Large intestine (tissue), 3 donors: ENCODE measurements at regions not wholly inside any gene's neighbourhood (a gene's known extent, or its start where the extent isn't known, plus 50 kb on each side); places are given as distances from the start of the nearest gene placed in this dataset.
"Not testable (repeated sequence)": the region's sequence is repeated elsewhere in the genome, so short reads cannot be mapped to it uniquely, and the experiment has no call there.

Experiments used
- DNase-seq, 2 donors: peaks; one replicate each; pipeline versions ENCODE4 v3.0.0 to v3.0.0-alpha.2; 2013
- H3K27ac ChIP-seq: one replicate; pipeline ENCODE4 v1.5.1; 2013; ENCODE audit warnings: low read length
- H3K27me3 ChIP-seq: 2 replicates; pipeline ENCODE4 v1.6.1; 2013; ENCODE audit warnings: low read length; ENCODE audit not compliant: control insufficient read depth, insufficient read depth
- H3K36me3 ChIP-seq: 2 replicates; pipeline ENCODE4 v1.6.1; 2013; ENCODE audit warnings: low read length; ENCODE audit not compliant: control insufficient read depth, insufficient read depth
- H3K4me1 ChIP-seq: one replicate; pipeline ENCODE4 v1.6.1; 2013; ENCODE audit warnings: low read length; ENCODE audit not compliant: control insufficient read depth, insufficient read depth
- H3K4me3 ChIP-seq: one replicate; pipeline ENCODE4 v1.5.1; 2013; ENCODE audit warnings: low read length
- H3K9me3 ChIP-seq: one replicate; pipeline ENCODE4 v1.6.1; 2013; ENCODE audit warnings: mild to moderate bottlenecking, low read depth, low read length, moderate library complexity; ENCODE audit not compliant: control insufficient read depth
- WGBS: methylation state at CpG from one replicate; pipeline ENCODE4 v1.1.5; 2013; ENCODE audit warnings: low lambda C conversion rate; ENCODE audit not compliant: insufficient coverage; 5-methylcytosine and 5-hydroxymethylcytosine counted together

- no peak overlapping the region for H3K27ac ChIP-seq
- WGBS = no CpG with 5 or more reads among the region's 9 CpGs
- H3K4me3 ChIP-seq = no peak overlapping the region
- H3K36me3 ChIP-seq = no peaks in the 10 kb centered on the region
- H3K27me3 ChIP-seq = no peaks in the 10 kb centered on the region
- H3K4me1 ChIP-seq = no peaks in the 10 kb centered on the region
- DNase-seq = no peak
- no peaks in the 10 kb centered on the region for H3K9me3 ChIP-seq
Measured at GRCh38 chr9:129428864-129429577, 191.9 kb downstream of the C9orf50 start.

DNA sequence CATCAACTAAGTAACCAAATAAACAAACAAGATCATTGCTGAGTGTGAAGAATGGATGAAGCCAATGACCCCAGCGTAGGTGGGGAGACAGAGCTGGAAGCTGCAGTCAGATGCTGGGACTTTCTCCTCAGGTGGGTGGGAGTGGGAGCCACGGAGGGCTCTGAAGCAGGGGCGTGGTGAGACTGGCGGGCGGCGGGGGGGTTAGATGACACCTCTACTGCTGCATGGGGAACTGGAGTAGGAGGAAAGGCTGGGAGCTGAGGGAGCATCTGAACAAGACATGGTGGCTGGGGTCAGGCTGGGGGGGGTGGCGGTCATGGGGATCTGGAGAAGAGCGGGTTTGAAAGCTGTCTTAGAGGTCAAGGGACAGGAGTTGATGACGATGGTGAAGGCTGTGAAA lies 193.8 kb downstream of the C9orf50 start:
- Histone ChIP-seq H3K9me3 (no peaks in the 10 kb centered on the region), H3K27ac (no peak overlapping the region), H3K4me1 (peaks cover 9% of the 10 kb centered on the region), H3K4me3 (no peak overlapping the region), H3K27me3 (no peaks in the 10 kb centered on the region), H3K36me3 (no peaks in the 10 kb centered on the region)
- WGBS = 85% methylated on average over 4 of the region's 9 CpGs
- no peak for DNase-seq

DNA sequence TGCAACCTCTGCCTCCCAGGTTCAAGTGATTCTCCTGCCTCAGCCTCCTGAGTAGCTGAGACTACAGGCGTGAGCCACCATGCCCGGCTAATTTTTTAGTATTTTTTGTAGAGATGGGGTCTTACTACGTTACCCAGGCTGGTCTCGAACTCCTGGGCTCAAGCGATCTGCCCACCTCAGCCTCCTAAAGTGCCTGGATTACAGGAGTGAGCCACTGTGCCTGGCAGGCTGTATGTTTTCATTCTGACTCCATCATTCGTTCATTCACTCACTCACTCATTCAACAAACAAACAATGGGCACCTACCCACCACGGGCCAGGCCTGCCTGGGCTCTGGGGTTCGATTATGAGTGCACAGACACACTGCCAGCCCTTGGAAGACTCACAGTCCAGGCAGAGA lies 197.1 kb downstream of the C9orf50 start:
- not testable (repeated sequence) for H3K9me3 ChIP-seq, H3K36me3 ChIP-seq, H3K27ac ChIP-seq, H3K4me3 ChIP-seq, H3K27me3 ChIP-seq, DNase-seq
- H3K4me1 ChIP-seq = peaks cover 14% of the 10 kb centered on the region
- WGBS = no CpG with 5 or more reads among the region's 8 CpGs

DNA sequence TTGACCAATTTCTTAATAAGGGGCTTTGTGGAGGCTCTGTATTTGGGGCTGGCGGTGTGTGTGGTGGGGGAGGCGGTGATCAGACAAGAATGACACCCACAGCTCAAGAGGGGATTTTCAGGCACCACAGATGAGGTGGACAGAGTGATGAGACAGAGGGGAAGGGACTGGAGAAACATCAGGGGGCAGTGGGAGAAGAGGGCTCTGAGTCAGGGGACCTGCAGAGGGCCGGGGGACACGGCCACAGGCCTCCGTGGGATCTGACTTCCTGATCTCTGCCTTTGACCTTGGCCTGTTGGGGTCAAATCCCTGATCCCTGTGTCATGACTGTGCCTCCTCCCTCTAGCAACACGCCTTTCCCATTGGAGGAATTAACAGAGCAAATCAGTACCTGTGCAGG lies 197.7 kb downstream of the C9orf50 start:
- Histone ChIP-seq H3K4me3 (no peak overlapping the region), H3K27me3 (no peaks in the 10 kb centered on the region), H3K36me3 (no peaks in the 10 kb centered on the region), H3K4me1 (peaks cover 14% of the 10 kb centered on the region), H3K9me3 (peaks cover 2% of the 10 kb centered on the region), H3K27ac (no peak overlapping the region)
- DNase-seq = no peak
- WGBS = no CpG with 5 or more reads among the region's 6 CpGs

DNA sequence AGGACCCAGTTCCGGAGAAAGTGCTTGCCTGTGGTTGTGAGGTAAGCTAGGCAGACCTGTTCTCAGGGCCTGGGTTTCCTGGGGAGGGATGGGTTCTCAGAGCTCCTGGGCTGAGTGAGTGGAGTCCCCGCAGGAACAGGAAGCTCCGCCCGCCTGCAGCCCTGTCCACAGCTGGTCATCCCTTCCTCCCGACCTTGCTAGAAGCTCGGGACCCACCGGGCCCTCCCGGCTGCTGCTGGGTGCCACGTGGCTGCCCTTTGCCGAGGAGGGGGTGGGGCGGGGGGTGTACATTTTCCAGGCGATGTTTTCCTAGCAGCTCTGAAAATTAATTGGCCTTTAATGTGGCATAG lies 198.1 kb downstream of the C9orf50 start:
- Histone ChIP-seq H3K27ac (peak overlapping the region; percentile 6), H3K4me3 (no peak overlapping the region), H3K4me1 (peaks cover 14% of the 10 kb centered on the region), H3K27me3 (no peaks in the 10 kb centered on the region), H3K9me3 (peaks cover 2% of the 10 kb centered on the region), H3K36me3 (no peaks in the 10 kb centered on the region)
- no CpG with 5 or more reads among the region's 12 CpGs for WGBS
- DNase-seq = no peak

GRCh38 chr9:129422032-129422842 lies 198.7 kb downstream of the C9orf50 start:
- peaks cover 2% of the 10 kb centered on the region for H3K9me3 ChIP-seq
- H3K36me3 ChIP-seq = no peaks in the 10 kb centered on the region
- H3K4me1 ChIP-seq = peaks cover 14% of the 10 kb centered on the region
- peak overlapping the region; percentile 28 for H3K27ac ChIP-seq
- no peak overlapping the region for H3K4me3 ChIP-seq
- H3K27me3 ChIP-seq = no peaks in the 10 kb centered on the region
- no CpG with 5 or more reads among the region's 11 CpGs for WGBS
- DNase-seq = peak in 1 of 2 donors; percentile 77

GRCh38 chr9:129421371-129421770 lies 199.5 kb downstream of the C9orf50 start:
- WGBS = no CpG with 5 or more reads among the region's 29 CpGs
- no peak for DNase-seq
- Histone ChIP-seq H3K27me3 (no peaks in the 10 kb centered on the region), H3K9me3 (peaks cover 2% of the 10 kb centered on the region), H3K27ac (no peak overlapping the region), H3K4me3 (no peak overlapping the region), H3K4me1 (peaks cover 19% of the 10 kb centered on the region), H3K36me3 (no peaks in the 10 kb centered on the region)

GRCh38 chr9:129420721-129421120 lies 200.2 kb downstream of the C9orf50 start:
- WGBS = no CpG with 5 or more reads among the region's 10 CpGs
- no peak for DNase-seq
- H3K9me3 ChIP-seq = peaks cover 2% of the 10 kb centered on the region
- H3K27ac ChIP-seq = no peak overlapping the region
- H3K4me1 ChIP-seq = peaks cover 25% of the 10 kb centered on the region
- H3K27me3 ChIP-seq = no peaks in the 10 kb centered on the region
- no peak overlapping the region for H3K4me3 ChIP-seq
- no peaks in the 10 kb centered on the region for H3K36me3 ChIP-seq

GRCh38 chr9:129419382-129419899 lies 201.5 kb downstream of the C9orf50 start:
- WGBS = 20% methylated on average over 1 of the region's 7 CpGs
- no peak for DNase-seq
- peaks cover 34% of the 10 kb centered on the region for H3K4me1 ChIP-seq
- H3K36me3 ChIP-seq = no peaks in the 10 kb centered on the region
- no peak overlapping the region for H3K4me3 ChIP-seq
- no peak overlapping the region for H3K27ac ChIP-seq
- H3K9me3 ChIP-seq = peaks cover 2% of the 10 kb centered on the region
- no peaks in the 10 kb centered on the region for H3K27me3 ChIP-seq

DNA sequence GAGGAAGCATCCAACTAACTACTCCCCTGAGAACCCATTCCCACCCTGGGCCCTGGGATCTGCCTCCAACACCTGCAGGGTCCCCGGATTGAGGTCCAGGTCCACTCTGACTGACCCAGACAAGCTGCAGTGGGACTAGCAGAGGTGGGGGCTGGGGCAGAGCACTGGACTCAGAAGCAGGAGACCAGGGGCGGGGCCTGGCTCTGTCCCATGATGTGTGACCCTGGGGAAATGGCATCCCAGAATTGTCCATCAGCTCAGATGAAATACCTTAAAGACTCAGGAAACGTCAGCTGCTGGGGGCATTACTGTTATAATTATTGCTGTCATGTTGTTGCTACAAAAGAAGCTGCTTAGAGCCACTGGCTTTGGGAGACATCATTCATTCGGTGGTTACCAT lies 202.4 kb downstream of the C9orf50 start:
- Histone ChIP-seq H3K4me1 (peaks cover 41% of the 10 kb centered on the region), H3K4me3 (no peak overlapping the region), H3K9me3 (peaks cover 2% of the 10 kb centered on the region), H3K27ac (no peak overlapping the region), H3K36me3 (no peaks in the 10 kb centered on the region), H3K27me3 (no peaks in the 10 kb centered on the region)
- DNase-seq = no peak
- WGBS = no CpG with 5 or more reads among the region's 4 CpGs
